ENCODE measurements at regions not wholly inside any gene's neighbourhood (a gene's known extent, or its start where the extent isn't known, plus 50 kb on each side); places are given as distances from the start of the nearest gene placed in this dataset.
A peak's percentile ranks its signal among the peaks of the same experiment; 100 is the strongest.

- DNase-seq (ENCODE audit: low spot score), result no peak
Observed at GRCh38 chr5:169448826-169449225, 134.7 kb upstream of the SPDL1 start.

DNA sequence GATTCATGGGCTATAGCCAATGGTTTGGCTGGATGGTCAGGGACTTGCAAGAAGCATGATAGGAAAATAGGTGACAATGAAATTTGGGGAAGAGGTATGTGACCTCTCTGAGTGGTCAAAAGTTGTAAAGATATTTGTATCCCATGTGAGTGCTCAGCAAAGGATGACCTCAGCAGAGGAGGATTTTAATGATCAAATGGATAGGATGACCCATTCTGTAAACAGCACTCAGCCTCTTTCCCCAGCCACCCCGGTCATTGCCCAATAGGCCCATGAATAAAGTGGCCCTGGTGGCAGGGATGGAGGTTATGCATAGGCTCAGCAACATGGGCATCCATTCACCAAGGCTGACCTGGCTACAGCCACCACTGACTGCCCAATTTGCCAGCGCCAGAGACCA, 138.4 kb upstream of the SPDL1 start:
- no peak for DNase-seq (ENCODE audit: low spot score)

DNA sequence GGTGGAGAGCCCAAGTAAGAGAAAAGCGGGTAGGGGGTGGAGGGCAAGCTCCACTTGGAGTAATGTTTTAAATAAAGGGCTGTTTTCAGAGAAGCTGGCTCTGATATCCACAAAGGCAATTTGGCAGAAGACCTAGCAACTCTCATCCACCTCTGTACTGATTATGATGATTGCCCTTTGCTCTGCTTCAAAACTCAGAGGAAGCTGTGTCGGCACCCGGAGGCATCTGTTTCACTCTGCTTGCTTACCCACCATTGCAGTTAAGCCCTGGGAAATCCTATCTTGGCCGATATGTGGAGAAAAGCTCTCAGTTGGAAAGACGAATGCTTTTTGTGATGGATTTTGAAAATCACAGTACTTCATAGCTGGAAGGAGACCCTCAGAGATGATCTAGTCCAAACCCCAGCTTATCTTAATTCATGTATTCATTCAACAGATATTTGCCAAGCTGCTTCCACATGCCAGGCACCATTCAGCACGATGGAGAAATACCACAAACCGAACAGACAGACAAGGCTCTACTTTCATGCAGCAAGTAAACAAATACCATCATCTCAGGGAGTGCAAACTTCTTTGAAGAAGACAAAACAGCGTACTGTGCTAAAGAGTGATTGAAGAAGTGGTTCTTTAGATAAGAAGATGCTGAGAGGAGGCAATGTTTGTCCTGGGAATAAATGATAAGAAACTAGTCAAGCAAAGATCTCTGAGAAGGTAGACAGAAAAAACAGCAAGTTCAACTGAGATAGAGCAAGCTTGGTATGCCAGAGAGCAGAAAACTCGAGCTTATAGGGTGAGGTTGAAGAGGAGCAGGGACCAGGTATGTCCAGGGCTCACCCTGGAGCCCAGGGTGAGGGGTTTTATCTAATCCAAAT, 140.4 kb upstream of the SPDL1 start:
- DNase-seq (ENCODE audit: low spot score), result no peak

DNA sequence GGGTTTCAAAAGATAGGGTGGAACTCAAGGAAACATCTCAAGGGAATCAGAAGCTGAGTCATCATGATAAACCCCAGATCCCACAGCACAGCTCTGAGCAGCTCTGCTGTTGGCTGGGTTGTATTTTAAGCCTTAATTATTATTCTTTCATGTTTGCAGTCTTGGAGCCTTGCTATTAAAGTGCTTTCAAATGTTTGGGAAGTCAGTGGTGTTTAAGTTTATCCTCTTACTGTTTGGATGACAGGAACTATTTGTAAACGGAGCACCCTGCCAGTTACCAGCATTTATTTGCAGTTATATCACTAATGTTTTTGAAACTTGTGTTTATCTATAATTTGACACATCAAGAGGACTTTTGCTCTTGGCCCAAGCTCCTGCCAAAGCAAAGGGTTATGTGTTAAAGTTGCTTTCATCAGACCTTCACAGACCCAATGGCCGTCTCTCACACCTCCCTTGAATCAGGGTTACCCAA, 141.1 kb upstream of the SPDL1 start:
- no peak for DNase-seq (ENCODE audit: low spot score)

GRCh38 chr5:169440107-169440705, 139.3 kb upstream of the SLIT3 start:
- DNase-seq (ENCODE audit: low spot score), result no peak

GRCh38 chr5:169439362-169439761, 138.4 kb upstream of the SLIT3 start:
- DNase-seq (ENCODE audit: low spot score), result no peak

DNA sequence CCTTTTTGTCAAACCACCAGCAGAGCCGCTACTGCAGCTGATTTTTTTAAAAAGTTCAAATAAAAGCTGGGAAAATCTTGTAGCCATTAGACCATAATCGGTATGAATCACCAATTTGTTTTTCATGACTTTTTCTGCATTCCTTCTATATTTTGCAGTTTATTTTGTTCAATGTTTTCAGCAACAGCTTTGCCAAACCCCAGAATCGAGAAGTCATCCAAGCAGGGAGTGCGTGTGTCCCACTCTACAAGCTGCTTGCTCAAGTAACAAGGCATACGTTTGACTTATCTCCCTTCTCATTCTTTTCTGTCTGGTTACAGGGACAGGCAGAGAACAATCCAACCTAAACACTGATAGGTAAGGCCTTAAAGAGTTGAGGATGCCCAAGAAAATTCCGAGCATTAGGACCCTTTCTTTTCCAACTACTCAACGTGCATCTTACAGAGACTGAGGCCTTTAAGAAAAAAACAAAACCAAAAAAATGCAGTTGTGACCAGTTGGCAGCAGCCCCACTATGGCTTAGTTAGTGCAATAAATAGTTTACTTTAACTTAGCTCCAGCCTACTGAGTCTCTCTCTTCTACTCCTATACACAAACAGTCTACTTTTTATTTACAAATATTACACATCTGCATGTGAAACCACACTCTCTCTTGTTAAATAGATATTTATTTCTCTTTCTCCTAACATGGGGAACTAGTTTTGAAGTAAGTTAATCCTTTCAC, 134.7 kb upstream of the SLIT3 start:
- DNase-seq (ENCODE audit: low spot score), result no peak

DNA sequence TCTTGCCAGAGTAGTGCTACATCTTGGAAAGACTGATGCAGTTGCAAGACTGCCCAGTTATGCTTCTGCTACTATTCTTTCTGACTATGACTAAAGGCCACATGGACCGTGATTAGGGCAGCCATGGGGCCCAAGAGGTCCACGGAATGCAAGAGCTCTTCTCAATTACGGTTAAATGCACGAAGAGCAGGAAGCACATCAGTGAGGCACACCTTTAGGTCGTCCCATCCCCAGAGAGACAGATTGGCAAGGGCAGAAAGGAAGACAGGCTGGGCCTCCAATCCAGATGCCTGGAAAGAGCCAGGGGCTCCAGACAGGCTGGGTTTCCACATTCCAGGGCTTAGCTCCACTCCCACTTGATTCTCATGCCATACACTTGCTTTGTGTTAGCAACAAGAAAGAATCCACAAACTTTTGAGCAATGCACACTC, 132.3 kb upstream of the SLIT3 start:
- no peak for DNase-seq (ENCODE audit: low spot score)

GRCh38 chr5:169431386-169431785, 130.4 kb upstream of the SLIT3 start:
- DNase-seq (ENCODE audit: low spot score), result no peak

GRCh38 chr5:169430671-169431070, 129.7 kb upstream of the SLIT3 start:
- no peak for DNase-seq (ENCODE audit: low spot score)

DNA sequence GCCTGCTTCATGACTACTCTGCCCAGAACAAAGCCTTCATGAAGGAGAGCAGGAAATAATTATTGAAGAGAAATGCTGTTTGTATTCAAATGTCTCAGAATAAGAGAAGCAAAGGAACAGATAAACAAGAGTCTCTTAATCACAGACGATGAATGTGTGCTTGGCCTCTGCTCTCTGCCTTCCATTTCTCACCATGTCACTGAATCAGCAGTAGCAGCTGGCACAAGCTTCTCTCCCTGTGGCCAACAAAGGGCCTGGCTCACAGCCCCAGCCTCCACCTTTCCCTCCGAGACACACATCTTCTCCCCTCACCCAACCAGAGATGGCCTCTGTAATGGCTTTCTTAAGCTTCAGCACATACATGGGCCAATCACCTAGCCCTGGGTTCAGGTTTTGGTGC, 128.1 kb upstream of the SLIT3 start:
- DNase-seq (ENCODE audit: low spot score), result no peak

DNA sequence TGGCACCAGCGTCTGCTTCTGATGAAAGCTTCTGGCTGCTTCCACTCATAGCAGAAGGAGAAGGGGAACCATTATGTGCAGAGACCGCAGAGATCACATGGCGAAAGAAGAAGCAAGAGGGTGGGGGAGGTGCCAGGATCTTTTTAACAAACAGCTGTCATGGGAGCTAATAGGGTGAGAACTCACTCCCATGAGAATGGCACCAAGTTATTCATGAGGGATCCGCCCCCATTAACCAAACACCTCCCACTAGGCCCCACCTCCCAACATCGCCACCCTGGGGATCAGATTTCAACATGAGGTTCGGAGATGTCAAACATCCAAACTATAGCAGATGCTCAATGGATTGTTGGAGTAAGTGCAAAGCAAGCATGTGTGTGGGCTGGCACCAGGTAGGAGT, 125.8 kb upstream of the SLIT3 start:
- peak; percentile 12 for DNase-seq (ENCODE audit: low spot score)

- DNase-seq (ENCODE audit: low spot score), result no peak
Observed at GRCh38 chr5:169424670-169425378, 123.9 kb upstream of the SLIT3 start.

- DNase-seq (ENCODE audit: low spot score), result no peak
Observed at GRCh38 chr5:169424279-169424655, 123.3 kb upstream of the SLIT3 start.

GRCh38 chr5:169423580-169424278, 122.8 kb upstream of the SLIT3 start:
- no peak for DNase-seq (ENCODE audit: low spot score)

GRCh38 chr5:169422087-169422486, 121.1 kb upstream of the SLIT3 start:
- no peak for DNase-seq (ENCODE audit: low spot score)

GRCh38 chr5:169421677-169422076, 120.7 kb upstream of the SLIT3 start:
- no peak for DNase-seq (ENCODE audit: low spot score)

DNA sequence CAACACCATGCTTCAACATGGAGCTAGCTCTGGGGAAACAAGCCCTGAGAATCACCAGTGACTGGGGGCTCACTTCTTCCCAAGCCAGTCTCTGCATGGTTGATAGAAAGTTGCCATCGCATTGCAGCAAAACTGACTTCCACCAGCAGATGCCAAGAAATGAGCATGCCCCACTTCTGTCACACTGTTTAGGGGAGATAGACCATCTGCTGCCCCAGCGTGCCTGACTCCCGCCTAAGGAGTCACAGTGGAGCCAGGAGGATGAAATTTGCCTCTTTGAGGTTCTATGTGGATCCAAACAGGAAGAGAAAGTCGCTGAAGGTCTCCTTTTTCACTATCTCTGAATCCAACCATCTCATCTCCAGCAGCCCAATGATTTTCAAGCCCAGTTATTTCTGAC, 116.7 kb upstream of the SLIT3 start:
- peak; percentile 7 for DNase-seq (ENCODE audit: low spot score)

DNA sequence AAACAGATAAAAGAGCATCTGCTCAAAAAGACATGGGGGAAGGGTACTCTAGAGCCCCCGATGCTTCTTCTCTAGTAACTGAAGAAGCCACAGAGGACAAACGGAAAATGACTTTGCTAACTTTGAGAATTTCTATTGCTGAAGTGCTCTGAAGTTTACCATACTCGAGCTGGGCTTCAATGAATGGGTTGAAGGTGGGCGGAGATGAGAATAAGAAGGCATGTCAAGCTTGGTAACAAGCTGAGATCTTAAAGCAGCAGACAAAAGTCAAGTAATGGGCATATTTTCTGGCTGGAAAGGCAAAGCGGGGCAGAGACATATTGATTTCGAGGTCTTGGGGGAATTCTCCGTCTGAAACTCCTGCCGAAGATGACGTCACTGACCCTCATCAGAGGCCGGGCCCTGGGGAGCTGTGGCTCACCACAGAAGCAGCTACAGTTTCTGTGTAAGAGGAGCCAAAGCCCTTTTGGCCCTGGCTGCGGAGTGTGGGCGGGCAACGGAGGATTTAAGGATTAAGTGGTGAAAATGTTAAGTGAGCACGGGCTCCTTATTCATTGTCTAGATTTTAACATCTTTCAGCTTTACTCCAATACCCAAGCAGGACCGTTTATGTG, 115.8 kb upstream of the SLIT3 start:
- DNase-seq (ENCODE audit: low spot score), result no peak

GRCh38 chr5:169415948-169416347, 115.0 kb upstream of the SLIT3 start:
- DNase-seq (ENCODE audit: low spot score), result no peak

- no peak for DNase-seq (ENCODE audit: low spot score)
Observed at GRCh38 chr5:169415371-169415770, 114.4 kb upstream of the SLIT3 start.
